Suprapubic skin (tissue), 4 donors: ENCODE measurements at regions not wholly inside any gene's neighbourhood (a gene's known extent, or its start where the extent isn't known, plus 50 kb on each side); places are given as distances from the start of the nearest gene placed in this dataset.

ENCODE experiments used
- DNase-seq, 2 donors: peaks; one replicate each; pipeline ENCODE4 v3.0.0-alpha.2; 2019; ENCODE audit warnings: low spot score in 2 of 2
- H3K27ac ChIP-seq: fragments of 200-600 bp; sonication (generic); one replicate; pipeline ENCODE4 v1.5.1; 2019
- H3K27me3 ChIP-seq: fragments of 200-600 bp; sonication (generic); one replicate; pipeline ENCODE4 v1.5.1; 2019
- H3K36me3 ChIP-seq: fragments of 200-600 bp; sonication (generic); one replicate; pipeline ENCODE4 v1.5.1; 2019
- H3K4me1 ChIP-seq: fragments of 200-600 bp; sonication (generic); one replicate; pipeline ENCODE4 v1.5.1; 2019
- H3K4me3 ChIP-seq: fragments of 200-600 bp; sonication (generic); one replicate; pipeline ENCODE4 v1.5.1; 2019; ENCODE audit warnings: mild to moderate bottlenecking
- H3K9me3 ChIP-seq: fragments of 200-600 bp; sonication (generic); one replicate; pipeline ENCODE4 v1.5.1; 2019
- EP300 ChIP-seq: sonication (generic); formaldehyde crosslinking; IDR thresholded peaks from one replicate; pipeline ENCODE4 v1.6.1; 2017; ENCODE audit warnings: antibody characterized with exemption
- POLR2A ChIP-seq, 2 donors: fragments of 450-650 bp; IDR thresholded peaks; one replicate each; pipeline ENCODE4 v1.6.1; 2017; ENCODE audit warnings: antibody characterized with exemption in 2 of 2, mild to moderate bottlenecking in 2 of 2, moderate library complexity in 2 of 2
- POLR2AphosphoS5 ChIP-seq, 3 donors: sonication (generic); formaldehyde crosslinking; IDR thresholded peaks; one replicate each; pipeline ENCODE4 v1.6.1; 2017; ENCODE audit warnings: antibody characterized with exemption in 3 of 3
- WGBS: methylation state at CpG from one replicate; pipeline ENCODE4 v1.1.5; 2018; 5-methylcytosine and 5-hydroxymethylcytosine counted together
- TF ChIP-seq, protein P1 (sequence below), 2 donors: fragments of 200-600 bp in 1 of 2; fragments of 450-650 bp in 1 of 2; sonication (generic) in 1 of 2; IDR thresholded peaks; one replicate each; pipeline ENCODE4 v1.5.1; 2016 to 2019; ENCODE audit warnings: antibody characterized with exemption in 2 of 2, mild to moderate bottlenecking in 1 of 2, moderate library complexity in 1 of 2

GRCh38 chr4:114100288-114101031, 121.0 kb upstream of the ARSJ start:
- 68% methylated on average over 6 of the region's 6 CpGs for WGBS
- no peaks in the 10 kb centered on the region for H3K9me3 ChIP-seq
- no peak overlapping the region for H3K27ac ChIP-seq
- no peaks in the 10 kb centered on the region for H3K36me3 ChIP-seq
- no peaks in the 10 kb centered on the region for H3K27me3 ChIP-seq
- TF ChIP-seq, protein P1, sequence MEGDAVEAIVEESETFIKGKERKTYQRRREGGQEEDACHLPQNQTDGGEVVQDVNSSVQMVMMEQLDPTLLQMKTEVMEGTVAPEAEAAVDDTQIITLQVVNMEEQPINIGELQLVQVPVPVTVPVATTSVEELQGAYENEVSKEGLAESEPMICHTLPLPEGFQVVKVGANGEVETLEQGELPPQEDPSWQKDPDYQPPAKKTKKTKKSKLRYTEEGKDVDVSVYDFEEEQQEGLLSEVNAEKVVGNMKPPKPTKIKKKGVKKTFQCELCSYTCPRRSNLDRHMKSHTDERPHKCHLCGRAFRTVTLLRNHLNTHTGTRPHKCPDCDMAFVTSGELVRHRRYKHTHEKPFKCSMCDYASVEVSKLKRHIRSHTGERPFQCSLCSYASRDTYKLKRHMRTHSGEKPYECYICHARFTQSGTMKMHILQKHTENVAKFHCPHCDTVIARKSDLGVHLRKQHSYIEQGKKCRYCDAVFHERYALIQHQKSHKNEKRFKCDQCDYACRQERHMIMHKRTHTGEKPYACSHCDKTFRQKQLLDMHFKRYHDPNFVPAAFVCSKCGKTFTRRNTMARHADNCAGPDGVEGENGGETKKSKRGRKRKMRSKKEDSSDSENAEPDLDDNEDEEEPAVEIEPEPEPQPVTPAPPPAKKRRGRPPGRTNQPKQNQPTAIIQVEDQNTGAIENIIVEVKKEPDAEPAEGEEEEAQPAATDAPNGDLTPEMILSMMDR (IDR thresholded peaks at IDR 0.05) = no peak
- TF ChIP-seq POLR2AphosphoS5 (IDR thresholded peaks at IDR 0.05) (no peak), POLR2A (IDR thresholded peaks at IDR 0.05) (no peak), EP300 (no peak)
- H3K4me1 ChIP-seq = no peaks in the 10 kb centered on the region
- H3K4me3 ChIP-seq = no peak overlapping the region
- DNase-seq = no peak

GRCh38 chr4:114103908-114104307, 124.5 kb upstream of the ARSJ start:
- H3K4me3 ChIP-seq = no peak overlapping the region
- TF ChIP-seq POLR2A (IDR thresholded peaks at IDR 0.05) (no peak), POLR2AphosphoS5 (IDR thresholded peaks at IDR 0.05) (no peak), EP300 (no peak)
- TF ChIP-seq, protein P1 (IDR thresholded peaks at IDR 0.05) = no peak
- no peak for DNase-seq
- no peaks in the 10 kb centered on the region for H3K4me1 ChIP-seq
- no peaks in the 10 kb centered on the region for H3K27me3 ChIP-seq
- no peaks in the 10 kb centered on the region for H3K9me3 ChIP-seq
- WGBS = 86% methylated on average over 1 of the region's 1 CpG
- H3K36me3 ChIP-seq = no peaks in the 10 kb centered on the region
- H3K27ac ChIP-seq = no peak overlapping the region

DNA sequence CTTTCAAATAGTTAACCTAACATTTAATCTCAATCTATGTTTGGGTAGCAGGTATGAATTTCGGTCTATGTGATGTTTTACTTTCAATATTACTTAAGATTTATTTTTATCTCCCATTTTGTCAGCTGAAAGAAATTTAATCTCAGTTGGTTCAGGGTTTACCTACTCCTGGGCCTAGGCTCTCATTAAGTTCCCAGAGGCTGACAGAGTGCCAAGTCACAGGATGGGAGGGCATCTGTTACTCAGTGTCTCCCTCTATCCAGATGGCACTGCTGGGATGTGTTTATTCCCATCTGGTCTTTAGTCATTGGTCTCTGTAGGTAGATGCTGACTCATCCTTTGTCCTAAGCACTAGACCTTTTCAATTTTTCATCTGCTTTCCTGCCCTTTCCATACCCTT, 129.4 kb upstream of the ARSJ start:
- Histone ChIP-seq H3K9me3 (no peaks in the 10 kb centered on the region), H3K27ac (no peak overlapping the region), H3K4me3 (no peak overlapping the region), H3K4me1 (no peaks in the 10 kb centered on the region), H3K36me3 (no peaks in the 10 kb centered on the region), H3K27me3 (no peaks in the 10 kb centered on the region)
- no peak for DNase-seq
- WGBS = 98% methylated on average over 1 of the region's 1 CpG
- TF ChIP-seq POLR2AphosphoS5 (IDR thresholded peaks at IDR 0.05) (no peak), POLR2A (IDR thresholded peaks at IDR 0.05) (no peak), EP300 (no peak)
- TF ChIP-seq, protein P1 (IDR thresholded peaks at IDR 0.05) = no peak

DNA sequence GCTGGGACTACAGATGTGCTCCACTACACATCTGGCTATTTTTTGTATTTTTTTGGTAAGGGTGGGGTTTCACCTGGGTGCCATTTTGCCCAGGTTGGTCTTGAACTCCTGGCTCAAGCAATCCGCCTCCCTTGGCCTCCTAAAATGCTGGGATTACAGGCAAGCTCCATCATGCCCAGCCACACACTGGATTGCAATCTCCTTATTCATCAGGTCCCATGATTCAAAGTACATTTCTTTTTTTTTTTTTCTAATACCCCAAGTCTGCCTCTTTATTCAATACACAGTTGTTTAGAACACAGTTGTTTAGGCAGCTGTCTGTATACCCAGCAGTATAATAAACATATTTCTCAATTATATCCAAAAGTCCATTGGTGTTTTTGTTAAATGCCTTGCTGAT, 130.3 kb upstream of the ARSJ start:
- Histone ChIP-seq H3K9me3 (no peaks in the 10 kb centered on the region), H3K36me3 (no peaks in the 10 kb centered on the region), H3K27ac (no peak overlapping the region), H3K27me3 (no peaks in the 10 kb centered on the region), H3K4me3 (no peak overlapping the region), H3K4me1 (no peaks in the 10 kb centered on the region)
- DNase-seq = no peak
- 91% methylated on average over 1 of the region's 1 CpG for WGBS
- no peak for TF ChIP-seq EP300
- no peak for TF ChIP-seq POLR2AphosphoS5 (IDR thresholded peaks at IDR 0.05)
- TF ChIP-seq, protein P1 (IDR thresholded peaks at IDR 0.05) = no peak
- TF ChIP-seq POLR2A (IDR thresholded peaks at IDR 0.05) = no peak

DNA sequence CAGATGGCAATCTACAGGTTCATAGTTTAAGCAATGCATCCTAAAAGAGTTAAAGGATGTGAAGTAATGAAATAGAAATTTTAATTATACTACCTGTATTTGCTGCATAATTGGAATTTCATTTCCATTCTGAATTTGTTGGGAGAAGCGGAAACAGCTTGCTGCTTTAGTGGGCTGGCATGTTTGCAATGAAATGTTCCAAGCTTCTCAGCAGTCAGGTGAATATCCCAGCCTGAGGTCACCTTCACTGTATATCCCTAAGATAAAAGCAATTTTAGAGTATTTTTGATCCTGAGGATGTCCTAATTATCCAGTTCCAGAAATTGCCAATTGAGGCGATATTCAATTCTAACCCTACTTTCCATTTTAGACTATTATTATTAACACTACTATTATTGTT, 136.1 kb upstream of the ARSJ start:
- Histone ChIP-seq H3K4me1 (no peaks in the 10 kb centered on the region), H3K4me3 (no peak overlapping the region), H3K9me3 (no peaks in the 10 kb centered on the region), H3K36me3 (no peaks in the 10 kb centered on the region), H3K27me3 (no peaks in the 10 kb centered on the region), H3K27ac (no peak overlapping the region)
- WGBS = 67% methylated on average over 2 of the region's 2 CpGs
- DNase-seq = no peak
- TF ChIP-seq EP300 (no peak), POLR2A (IDR thresholded peaks at IDR 0.05) (no peak), POLR2AphosphoS5 (IDR thresholded peaks at IDR 0.05) (no peak)
- TF ChIP-seq, protein P1 (IDR thresholded peaks at IDR 0.05) = no peak
